AG04449 (cell line): ENCODE measurements at regions not wholly inside any gene's neighbourhood (a gene's known extent, or its start where the extent isn't known, plus 50 kb on each side); places are given as distances from the start of the nearest gene placed in this dataset.

ENCODE experiments used
- CTCF ChIA-PET: fragments of 350-600 bp; formaldehyde crosslinking; extraction: SDS; loops from one replicate; lab custom pipeline; 2021; ENCODE audit warnings: antibody characterized with exemption; lab: Yijun Ruan, JAX
- POLR2A ChIA-PET: fragments of 400-600, 350-600 bp; formaldehyde crosslinking; extraction: SDS; loops from one replicate; lab custom pipeline; 2020; ENCODE audit warnings: antibody characterized with exemption, inconsistent platforms; lab: Yijun Ruan, JAX
- DNase-seq: peaks from one replicate; pipeline ENCODE4 v3.0.0-alpha.2; 2010; ENCODE audit warnings: low read depth, low spot score
- H3K4me3 ChIP-seq: 2 replicates; pipeline ENCODE4 v1.5.1; 2011; ENCODE audit warnings: low read depth, mild to moderate bottlenecking, control low read depth, low read length
- TF ChIP-seq, protein P1 (sequence below): IDR thresholded peaks from one replicate; pipeline ENCODE4 v1.5.1; 2011; ENCODE audit warnings: mild to moderate bottlenecking, moderate library complexity, low read length, control low read depth, inconsistent platforms; ENCODE audit not compliant: insufficient read depth; ENCODE audit errors: missing control alignments

DNA sequence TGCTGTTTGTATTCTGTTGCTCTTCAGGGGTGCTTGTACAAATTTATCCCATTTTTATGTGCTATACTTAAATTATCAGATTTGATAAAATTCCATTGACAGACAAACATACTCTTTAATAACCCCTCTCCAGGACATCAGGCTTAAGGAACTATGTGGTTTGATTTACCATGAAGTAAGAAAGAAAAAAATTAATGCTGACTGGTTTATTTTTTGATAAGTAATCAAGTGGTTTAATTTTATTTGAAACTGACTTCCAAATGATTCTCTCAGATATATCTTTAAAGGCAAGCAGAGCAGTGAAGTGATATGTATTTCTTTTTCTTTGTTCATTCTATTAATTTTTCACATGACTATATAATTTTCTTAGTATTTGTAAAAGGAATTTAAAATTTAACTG lies 1168.1 kb downstream of the OLFM4 start:
- ChIA-PET POLR2A (no interaction called here), CTCF (no interaction called here)
- H3K4me3 ChIP-seq: no peak overlapping the region
- no peak for DNase-seq
- TF ChIP-seq, protein P1, sequence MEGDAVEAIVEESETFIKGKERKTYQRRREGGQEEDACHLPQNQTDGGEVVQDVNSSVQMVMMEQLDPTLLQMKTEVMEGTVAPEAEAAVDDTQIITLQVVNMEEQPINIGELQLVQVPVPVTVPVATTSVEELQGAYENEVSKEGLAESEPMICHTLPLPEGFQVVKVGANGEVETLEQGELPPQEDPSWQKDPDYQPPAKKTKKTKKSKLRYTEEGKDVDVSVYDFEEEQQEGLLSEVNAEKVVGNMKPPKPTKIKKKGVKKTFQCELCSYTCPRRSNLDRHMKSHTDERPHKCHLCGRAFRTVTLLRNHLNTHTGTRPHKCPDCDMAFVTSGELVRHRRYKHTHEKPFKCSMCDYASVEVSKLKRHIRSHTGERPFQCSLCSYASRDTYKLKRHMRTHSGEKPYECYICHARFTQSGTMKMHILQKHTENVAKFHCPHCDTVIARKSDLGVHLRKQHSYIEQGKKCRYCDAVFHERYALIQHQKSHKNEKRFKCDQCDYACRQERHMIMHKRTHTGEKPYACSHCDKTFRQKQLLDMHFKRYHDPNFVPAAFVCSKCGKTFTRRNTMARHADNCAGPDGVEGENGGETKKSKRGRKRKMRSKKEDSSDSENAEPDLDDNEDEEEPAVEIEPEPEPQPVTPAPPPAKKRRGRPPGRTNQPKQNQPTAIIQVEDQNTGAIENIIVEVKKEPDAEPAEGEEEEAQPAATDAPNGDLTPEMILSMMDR: no peak

DNA sequence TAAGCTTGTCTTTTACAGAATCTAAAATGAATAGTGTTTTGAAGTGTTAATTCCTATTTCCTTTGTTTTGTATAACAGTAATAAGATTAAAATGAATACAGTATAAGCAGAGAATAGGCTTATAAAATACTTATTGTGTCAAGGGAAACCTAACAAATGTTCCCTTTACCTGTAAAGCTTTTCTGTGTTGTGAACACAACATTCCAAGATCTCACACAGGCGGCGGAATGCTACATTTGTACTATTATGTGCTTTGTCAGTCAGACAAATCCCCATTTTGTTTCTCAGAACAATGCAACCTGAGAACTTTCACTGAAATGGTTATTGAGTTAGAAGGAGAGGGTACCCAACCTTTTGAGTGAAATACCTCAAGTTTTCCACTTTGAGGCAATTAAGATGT lies 1170.3 kb downstream of the OLFM4 start:
- CTCF ChIA-PET: no interaction called here
- H3K4me3 ChIP-seq: no peak overlapping the region
- POLR2A ChIA-PET: no interaction called here

DNA sequence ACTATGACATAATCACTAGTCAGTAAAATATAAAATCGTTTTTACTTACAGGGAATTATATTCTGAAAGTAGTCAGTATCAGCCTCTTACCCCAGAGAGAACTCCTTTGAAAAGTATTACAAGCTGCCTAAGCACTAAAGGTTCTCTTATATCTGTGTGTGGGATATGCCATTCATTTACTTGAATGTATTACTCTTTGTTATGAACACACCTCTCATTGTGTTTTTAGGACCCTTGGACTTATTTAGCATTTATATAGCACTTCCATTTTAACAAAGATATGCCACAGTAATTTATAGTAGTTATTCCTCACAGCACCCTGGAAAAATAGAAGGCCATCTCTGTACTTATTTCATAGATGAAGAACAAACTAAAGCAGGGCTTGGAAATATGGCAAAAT lies 1178.0 kb downstream of the OLFM4 start:
- CTCF ChIA-PET: no interaction called here
- no peak overlapping the region for H3K4me3 ChIP-seq
- TF ChIP-seq, protein P1: no peak
- POLR2A ChIA-PET: no interaction called here
- no peak for DNase-seq

More for the DNA sequence above, 1170.3 kb downstream of the OLFM4 start:
- DNase-seq: no peak
- TF ChIP-seq, protein P1: no peak

DNA sequence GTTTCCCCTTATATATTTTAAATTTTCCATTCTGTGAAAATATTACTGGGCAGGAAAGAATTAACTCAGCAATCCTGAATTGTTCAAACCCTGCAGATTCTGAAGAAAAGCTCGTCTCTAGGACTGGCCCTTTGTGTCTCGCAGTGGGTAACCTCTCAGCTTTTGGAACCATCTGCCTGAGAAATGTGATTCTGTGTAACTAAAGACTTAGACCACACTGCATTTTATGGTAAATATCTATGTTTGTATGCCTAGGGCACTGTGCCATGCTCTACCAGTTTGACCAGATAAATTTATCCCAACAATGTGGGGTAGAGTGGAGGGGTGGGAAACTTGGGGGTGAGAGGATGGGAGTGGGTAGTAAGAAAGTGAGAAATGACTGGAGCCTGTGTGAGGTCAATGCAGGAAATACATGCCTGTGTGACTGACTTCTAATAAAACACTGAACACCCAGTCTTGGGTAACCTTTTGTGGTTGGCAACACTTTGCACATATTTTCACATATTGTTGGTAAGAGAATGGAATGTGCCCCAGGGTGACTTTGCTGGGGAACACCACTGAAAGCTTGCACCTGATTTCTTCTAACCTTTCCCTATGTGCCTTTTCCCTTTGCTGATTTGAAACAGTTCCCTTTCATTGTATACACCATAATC lies 1181.9 kb downstream of the OLFM4 start:
- TF ChIP-seq, protein P1: no peak
- ChIA-PET POLR2A (no interaction called here), CTCF (no interaction called here)
- H3K4me3 ChIP-seq: no peak overlapping the region
- no peak for DNase-seq

DNA sequence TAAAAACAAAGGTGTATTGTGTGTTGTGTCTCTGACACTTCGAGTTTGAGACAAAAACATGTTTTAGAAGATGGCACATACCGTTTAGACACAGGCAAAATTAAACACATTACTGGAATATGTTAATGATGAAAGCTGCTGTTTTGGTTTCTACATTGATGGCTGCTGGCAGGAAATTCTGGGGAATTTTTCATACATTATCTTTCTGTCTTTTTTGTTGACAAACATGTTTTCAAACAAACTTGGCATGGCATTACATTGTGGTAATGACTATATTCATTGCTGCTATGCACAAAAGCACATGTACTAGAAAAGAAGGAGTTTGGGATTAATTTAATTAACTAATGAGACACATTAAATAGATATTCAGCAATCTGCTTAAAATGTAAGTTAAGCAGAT lies 1187.6 kb downstream of the OLFM4 start:
- ChIA-PET CTCF (no interaction called here), POLR2A (no interaction called here)
- H3K4me3 ChIP-seq: no peak overlapping the region
- DNase-seq: no peak
- TF ChIP-seq, protein P1: no peak

DNA sequence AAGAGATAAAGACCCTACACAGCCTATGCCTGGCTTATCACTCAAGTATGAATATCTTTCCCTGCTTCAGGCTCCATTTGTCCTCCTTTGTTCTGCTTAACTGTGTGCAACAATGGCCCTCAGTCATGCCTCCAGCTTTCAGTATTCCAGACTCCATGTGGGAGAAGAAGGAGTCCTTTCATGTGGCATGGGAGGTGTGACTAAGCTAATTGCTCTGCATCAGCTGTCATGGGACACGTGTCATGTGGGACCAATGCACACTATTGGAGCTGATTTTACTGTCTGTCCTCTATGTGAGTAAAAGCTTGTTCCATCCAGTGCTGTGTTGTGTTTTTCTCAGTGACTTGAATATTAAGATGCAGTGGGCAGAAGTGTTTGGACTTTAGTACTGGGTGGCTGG lies 1198.3 kb downstream of the OLFM4 start:
- no peak for DNase-seq
- CTCF ChIA-PET: no interaction called here
- POLR2A ChIA-PET: no interaction called here
- no peak overlapping the region for H3K4me3 ChIP-seq
- TF ChIP-seq, protein P1: no peak
